GM23248 (cell line): ENCODE measurements at regions not wholly inside any gene's neighbourhood (a gene's known extent, or its start where the extent isn't known, plus 50 kb on each side); places are given as distances from the start of the nearest gene placed in this dataset.

Experiments used
- DNase-seq: peaks from one replicate; pipeline ENCODE4 v3.0.0-alpha.2; 2015
- H2AFZ ChIP-seq: fragments of 200-600 bp; sonication (generic); 2 replicates; pipeline ENCODE4 v1.6.1; 2016; ENCODE audit warnings: antibody characterized with exemption
- H3F3A ChIP-seq: fragments of 200-600 bp; sonication (generic); 2 replicates; pipeline ENCODE4 v1.6.1; 2016; ENCODE audit warnings: mild to moderate bottlenecking, antibody characterized with exemption, mixed run types; ENCODE audit not compliant: insufficient read depth
- H3K27ac ChIP-seq: fragments of 200-600 bp; sonication (generic); 2 replicates; pipeline ENCODE4 v1.5.1; 2016; ENCODE audit warnings: mild to moderate bottlenecking
- H3K27me3 ChIP-seq: fragments of 200-600 bp; sonication (generic); replicated peaks from 2 replicates; pipeline ENCODE4 v1.6.1; 2016; ENCODE audit warnings: mild to moderate bottlenecking; ENCODE audit not compliant: insufficient read depth
- H3K36me3 ChIP-seq: fragments of 200-600 bp; sonication (generic); 2 replicates; pipeline ENCODE4 v1.6.1; 2016; ENCODE audit warnings: low read depth, mild to moderate bottlenecking
- H3K4me1 ChIP-seq: fragments of 200-600 bp; sonication (generic); 2 replicates; pipeline ENCODE4 v1.6.1; 2016; ENCODE audit warnings: mild to moderate bottlenecking; ENCODE audit not compliant: insufficient read depth
- H3K4me2 ChIP-seq: fragments of 200-600 bp; sonication (generic); one replicate; pipeline ENCODE4 v1.6.1; 2016; ENCODE audit warnings: mild to moderate bottlenecking; ENCODE audit not compliant: unreplicated experiment
- H3K4me3 ChIP-seq: fragments of 200-600 bp; sonication (generic); 2 replicates; pipeline ENCODE4 v1.5.1; 2016; ENCODE audit warnings: mild to moderate bottlenecking
- H3K79me2 ChIP-seq: fragments of 200-600 bp; sonication (generic); 2 replicates; pipeline ENCODE4 v1.6.1; 2016; ENCODE audit warnings: mild to moderate bottlenecking; ENCODE audit not compliant: insufficient read depth
- H3K9ac ChIP-seq: fragments of 200-600 bp; sonication (generic); 2 replicates; pipeline ENCODE4 v1.6.1; 2016; ENCODE audit warnings: mild to moderate bottlenecking
- H3K9me2 ChIP-seq: fragments of 200-600 bp; sonication (generic); 2 replicates; pipeline ENCODE4 v1.6.1; 2016; ENCODE audit warnings: mixed run types, mild to moderate bottlenecking, moderate library complexity; ENCODE audit not compliant: insufficient read depth
- H3K9me3 ChIP-seq: fragments of 200-600 bp; sonication (generic); one replicate; pipeline ENCODE4 v1.6.1; 2017; ENCODE audit warnings: low read depth
- H4K20me1 ChIP-seq: fragments of 200-600 bp; sonication (generic); 2 replicates; pipeline ENCODE4 v1.6.0; 2016; ENCODE audit not compliant: insufficient read depth
- EZH2 ChIP-seq: fragments of 200-600 bp; sonication (generic); IDR thresholded peaks from 2 replicates; pipeline ENCODE4 v1.6.1; 2018; ENCODE audit warnings: antibody characterized with exemption, mild to moderate bottlenecking; ENCODE audit not compliant: insufficient read depth, poor library complexity, severe bottlenecking
- EZH2phosphoT487 ChIP-seq: fragments of 200-600 bp; sonication (generic); IDR thresholded peaks from 2 replicates; pipeline ENCODE4 v1.6.1; 2018; ENCODE audit warnings: antibody characterized with exemption, moderate library complexity, mild to moderate bottlenecking, low read depth; ENCODE audit not compliant: insufficient read depth
- WGBS, 2 experiments: methylation state at CpG; one replicate each; pipeline ENCODE4 v1.1.6; 2015 to 2017; ENCODE audit warnings: low lambda C conversion rate in 2 of 2, low coverage in 1 of 2; ENCODE audit errors: missing lambda C conversion rate in 2 of 2; 5-methylcytosine and 5-hydroxymethylcytosine counted together
- in situ Hi-C: fragments of 300-500 bp; cut with MboI; formaldehyde crosslinking; loops from 2 replicates; pipeline ENCODE4 v1.15.0; 2020

GRCh38 chr4:14130551-14130950, 503.0 kb upstream of the BOD1L1 start:
- no peaks in the 10 kb centered on the region for H4K20me1 ChIP-seq
- no peak for TF ChIP-seq EZH2phosphoT487
- TF ChIP-seq EZH2: no peak
- H3K27ac ChIP-seq: peak overlapping the region; percentile 9; the same call in 1 of the 2 replicates
- H3K9me2 ChIP-seq: no peaks in the 10 kb centered on the region
- no peaks in the 10 kb centered on the region for H3K79me2 ChIP-seq
- DNase-seq: peak; percentile 68
- H3F3A ChIP-seq: 0 out of 2 replicates have a peak, but pooled peaks cover 5% of the 10 kb centered on the region
- no peaks in the 10 kb centered on the region for H3K36me3 ChIP-seq
- peaks cover 10% of the 10 kb centered on the region for H3K4me1 ChIP-seq
- in situ Hi-C loops: no loop called here
- no peaks in the 10 kb centered on the region for H3K9me3 ChIP-seq
- WGBS, 2 experiments: 3 to 8% methylated on average over 2 of the region's 2 CpGs
- H3K9ac ChIP-seq: no peak overlapping the region
- H3K4me2 ChIP-seq: no peak overlapping the region
- H3K27me3 ChIP-seq: no peaks in the 10 kb centered on the region
- H2AFZ ChIP-seq: peak overlapping the region; percentile 7; the same call in 1 of the 2 replicates
- no peak overlapping the region for H3K4me3 ChIP-seq

- in situ Hi-C loops: no loop called here
- peaks cover 10% of the 10 kb centered on the region for H3K4me1 ChIP-seq
- H4K20me1 ChIP-seq: no peaks in the 10 kb centered on the region
- H3K27me3 ChIP-seq: no peaks in the 10 kb centered on the region
- TF ChIP-seq EZH2 (no peak), EZH2phosphoT487 (no peak)
- H2AFZ ChIP-seq: no peak overlapping the region
- H3K79me2 ChIP-seq: no peaks in the 10 kb centered on the region
- H3K9me3 ChIP-seq: no peaks in the 10 kb centered on the region
- H3K4me3 ChIP-seq: no peak overlapping the region
- WGBS, 2 experiments: 39 to 66% methylated on average over 1 of the region's 1 CpG
- H3K4me2 ChIP-seq: no peak overlapping the region
- no peak overlapping the region for H3K27ac ChIP-seq
- 0 out of 2 replicates have a peak, but pooled peaks cover 5% of the 10 kb centered on the region for H3F3A ChIP-seq
- H3K9ac ChIP-seq: no peak overlapping the region
- no peak for DNase-seq
- H3K9me2 ChIP-seq: no peaks in the 10 kb centered on the region
- no peaks in the 10 kb centered on the region for H3K36me3 ChIP-seq
Measured at GRCh38 chr4:14131335-14131734, 503.8 kb upstream of the BOD1L1 start.

DNA sequence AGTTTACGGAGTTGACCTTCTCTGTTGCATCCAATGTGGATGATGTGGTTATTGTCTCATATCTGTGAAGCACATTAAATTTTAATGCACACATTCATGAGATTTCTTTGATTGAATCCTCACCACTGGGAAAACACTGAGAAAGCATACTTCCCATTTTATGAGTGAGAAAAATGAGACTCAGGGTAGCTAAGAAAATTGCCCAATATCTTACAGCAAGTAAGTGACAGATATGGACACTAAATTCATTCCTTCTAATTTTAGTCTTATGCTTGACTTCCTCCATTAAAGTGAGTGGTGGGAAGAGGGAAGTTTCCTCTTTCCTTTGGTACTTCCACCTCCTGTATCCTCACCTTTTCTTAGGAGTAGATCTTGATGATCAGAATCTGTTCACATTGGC, 504.8 kb upstream of the BOD1L1 start:
- Histone ChIP-seq H3K4me1 (peaks cover 10% of the 10 kb centered on the region), H3K4me3 (no peak overlapping the region), H3K4me2 (no peak overlapping the region), H4K20me1 (no peaks in the 10 kb centered on the region), H3K9me3 (no peaks in the 10 kb centered on the region), H2AFZ (no peak overlapping the region), H3K9ac (no peak overlapping the region), H3K27ac (no peak overlapping the region), H3K9me2 (no peaks in the 10 kb centered on the region), H3K79me2 (no peaks in the 10 kb centered on the region), H3K27me3 (no peaks in the 10 kb centered on the region), H3K36me3 (no peaks in the 10 kb centered on the region), H3F3A (0 out of 2 replicates have a peak, but pooled peaks cover 5% of the 10 kb centered on the region)
- in situ Hi-C loops: no loop called here
- TF ChIP-seq EZH2phosphoT487 (no peak), EZH2 (no peak)
- 73 to 93% methylated on average over 1 of the region's 1 CpG for WGBS, 2 experiments
- no peak for DNase-seq

GRCh38 chr4:14138106-14138505, 510.6 kb upstream of the BOD1L1 start:
- no peak overlapping the region for H3K27ac ChIP-seq
- no peaks in the 10 kb centered on the region for H3F3A ChIP-seq
- H3K9me3 ChIP-seq: no peaks in the 10 kb centered on the region
- no peak overlapping the region for H3K4me3 ChIP-seq
- H3K4me2 ChIP-seq: no peak overlapping the region
- in situ Hi-C loops: no loop called here
- no peaks in the 10 kb centered on the region for H3K9me2 ChIP-seq
- H4K20me1 ChIP-seq: no peaks in the 10 kb centered on the region
- no peaks in the 10 kb centered on the region for H3K4me1 ChIP-seq
- TF ChIP-seq EZH2phosphoT487 (no peak), EZH2 (no peak)
- DNase-seq: no peak
- H3K9ac ChIP-seq: no peak overlapping the region
- H3K36me3 ChIP-seq: no peaks in the 10 kb centered on the region
- no peaks in the 10 kb centered on the region for H3K79me2 ChIP-seq
- H2AFZ ChIP-seq: no peak overlapping the region
- no peaks in the 10 kb centered on the region for H3K27me3 ChIP-seq

DNA sequence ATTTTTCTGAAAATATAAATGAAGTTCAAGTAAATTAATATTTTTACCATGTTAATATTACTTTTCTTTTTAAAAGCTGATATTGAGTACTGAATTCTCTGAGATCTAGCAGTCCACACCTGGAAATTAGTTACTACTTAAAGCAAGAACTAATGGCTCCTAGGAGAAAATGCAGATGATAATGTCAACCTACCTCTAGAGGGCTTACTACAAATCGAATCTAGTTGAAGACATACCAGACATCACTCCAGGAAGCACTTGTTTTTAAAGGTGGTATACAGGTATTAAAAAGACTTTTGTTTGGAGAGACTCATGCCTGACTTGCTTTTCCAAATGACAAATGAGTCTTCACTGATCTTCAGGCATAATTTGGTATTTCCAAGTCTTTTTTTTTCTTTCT, 516.4 kb upstream of the BOD1L1 start:
- Histone ChIP-seq H3K4me1 (no peaks in the 10 kb centered on the region), H3F3A (no peaks in the 10 kb centered on the region), H3K4me2 (no peak overlapping the region), H3K27ac (no peak overlapping the region), H3K79me2 (no peaks in the 10 kb centered on the region), H3K9ac (no peak overlapping the region), H3K4me3 (no peak overlapping the region), H3K9me2 (no peaks in the 10 kb centered on the region), H3K36me3 (no peaks in the 10 kb centered on the region), H2AFZ (no peak overlapping the region), H3K9me3 (no peaks in the 10 kb centered on the region), H3K27me3 (no peaks in the 10 kb centered on the region), H4K20me1 (no peaks in the 10 kb centered on the region)
- DNase-seq: no peak
- TF ChIP-seq EZH2phosphoT487: no peak
- TF ChIP-seq EZH2: no peak
- in situ Hi-C loops: no loop called here
- 2 to 4% methylated on average over 1 of the region's 1 CpG for WGBS, 2 experiments
